H1 (cell line): ENCODE measurements at regions not wholly inside any gene's neighbourhood (a gene's known extent, or its start where the extent isn't known, plus 50 kb on each side); places are given as distances from the start of the nearest gene placed in this dataset.

ENCODE experiments used
- ATF3 ChIP-seq: IDR thresholded peaks from 2 replicates; pipeline ENCODE4 v1.6.1; 2011; ENCODE audit warnings: low read depth, mild to moderate bottlenecking, low read length; ENCODE audit not compliant: insufficient read depth
- CBX5 ChIP-seq: fragments of 300-800, 300-1000 bp; sonication (generic); IDR thresholded peaks from 2 replicates; pipeline ENCODE4 v1.7.1; 2016; ENCODE audit warnings: antibody characterized with exemption, low read length, low read depth
- CBX8 ChIP-seq: fragments of 300-800, 300-1000 bp; sonication (generic); IDR thresholded peaks from 2 replicates; pipeline ENCODE4 v1.7.1; 2016; ENCODE audit warnings: low read depth, low read length, borderline replicate concordance
- CHD1 ChIP-seq: IDR thresholded peaks from 2 replicates; pipeline ENCODE4 v1.6.1; 2012; ENCODE audit warnings: low read depth, low read length, improper control_type of control experiment
- CHD7 ChIP-seq: fragments of 300-600 bp; sonication (generic); IDR thresholded peaks from 2 replicates; pipeline ENCODE4 v1.7.1; 2012; ENCODE audit warnings: low read length, moderate library complexity, mild to moderate bottlenecking, inconsistent platforms; ENCODE audit not compliant: insufficient replicate concordance
- CREB1 ChIP-seq: IDR thresholded peaks from 2 replicates; pipeline ENCODE4 v1.6.1; 2012; ENCODE audit warnings: inconsistent platforms
- EP300 ChIP-seq, 2 experiments: IDR thresholded peaks; 1 replicate in 1 of 2; 2 replicates in 1 of 2; pipeline ENCODE4 v1.6.1; 2011 to 2012; ENCODE audit warnings: low read depth in 2 of 2, low read length in 2 of 2, mild to moderate bottlenecking in 2 of 2, borderline replicate concordance in 1 of 2, inconsistent platforms in 1 of 2, moderate library complexity in 1 of 2
- EZH2 ChIP-seq: fragments of 200-600 bp; sonication (generic); IDR thresholded peaks from 2 replicates; pipeline ENCODE4 v1.7.1; 2012; ENCODE audit warnings: low read depth, mild to moderate bottlenecking, moderate library complexity, low read length, inconsistent platforms; ENCODE audit not compliant: severe bottlenecking
- POLR2AphosphoS5 ChIP-seq: IDR thresholded peaks from 2 replicates; pipeline ENCODE4 v1.6.1; 2011; ENCODE audit warnings: low read depth, low read length
- SRF ChIP-seq: IDR thresholded peaks from 2 replicates; pipeline ENCODE4 v1.6.1; 2011; ENCODE audit warnings: mild to moderate bottlenecking, low read depth, low read length, moderate library complexity

DNA sequence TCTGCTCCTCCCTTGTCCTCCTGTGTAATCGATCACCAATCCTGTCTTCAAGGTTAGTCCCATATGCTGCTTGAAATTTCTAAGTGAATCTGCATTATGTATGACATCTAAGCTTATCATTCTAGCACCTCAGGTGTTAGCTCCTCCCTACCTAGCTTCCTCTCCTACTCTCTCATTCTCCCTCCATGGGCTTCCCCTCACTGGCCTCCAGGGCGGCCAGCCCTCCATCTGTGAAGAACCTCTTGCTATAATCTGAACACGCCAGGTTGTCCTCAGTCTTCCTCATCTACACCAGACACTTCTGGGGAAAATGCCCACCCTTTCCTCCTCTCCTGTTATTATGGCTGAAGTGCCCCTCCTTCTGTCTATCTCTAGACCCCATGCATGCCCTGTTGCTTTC lies 599.3 kb upstream of the KLF4 start (continued):
- TF ChIP-seq CHD7 (no peak), POLR2AphosphoS5 (no peak), SRF (no peak), CHD1 (no peak), CBX5 (no peak), EZH2 (no peak), CREB1 (no peak), EP300 (IDR thresholded peaks at IDR 0.05; ENCODE audit: borderline replicate concordance in 1 of 2, low read depth in 2 of 2, low read length in 2 of 2) (no peak), ATF3 (no peak), CBX8 (no peak)
